Thyroid gland (tissue), 4 donors: ENCODE measurements at regions not wholly inside any gene's neighbourhood (a gene's known extent, or its start where the extent isn't known, plus 50 kb on each side); places are given as distances from the start of the nearest gene placed in this dataset.

ENCODE experiments used
- POLR2A ChIP-seq, 2 donors: fragments of 450-650 bp; IDR thresholded peaks; one replicate each; pipeline ENCODE4 v1.6.1; 2017; ENCODE audit warnings: antibody characterized with exemption in 2 of 2, mild to moderate bottlenecking in 2 of 2, moderate library complexity in 1 of 2
- TF ChIP-seq, protein P1 (sequence below), 6 experiments: fragments of 200-600 bp in 3 of 6; fragments of 450-650 bp in 3 of 6; sonication (generic) in 3 of 6; IDR thresholded peaks; one replicate each; pipeline ENCODE4 v1.5.1; 2016 to 2019; ENCODE audit warnings: antibody characterized with exemption in 6 of 6, mild to moderate bottlenecking in 2 of 6, inconsistent platforms in 1 of 6, moderate library complexity in 1 of 6

DNA sequence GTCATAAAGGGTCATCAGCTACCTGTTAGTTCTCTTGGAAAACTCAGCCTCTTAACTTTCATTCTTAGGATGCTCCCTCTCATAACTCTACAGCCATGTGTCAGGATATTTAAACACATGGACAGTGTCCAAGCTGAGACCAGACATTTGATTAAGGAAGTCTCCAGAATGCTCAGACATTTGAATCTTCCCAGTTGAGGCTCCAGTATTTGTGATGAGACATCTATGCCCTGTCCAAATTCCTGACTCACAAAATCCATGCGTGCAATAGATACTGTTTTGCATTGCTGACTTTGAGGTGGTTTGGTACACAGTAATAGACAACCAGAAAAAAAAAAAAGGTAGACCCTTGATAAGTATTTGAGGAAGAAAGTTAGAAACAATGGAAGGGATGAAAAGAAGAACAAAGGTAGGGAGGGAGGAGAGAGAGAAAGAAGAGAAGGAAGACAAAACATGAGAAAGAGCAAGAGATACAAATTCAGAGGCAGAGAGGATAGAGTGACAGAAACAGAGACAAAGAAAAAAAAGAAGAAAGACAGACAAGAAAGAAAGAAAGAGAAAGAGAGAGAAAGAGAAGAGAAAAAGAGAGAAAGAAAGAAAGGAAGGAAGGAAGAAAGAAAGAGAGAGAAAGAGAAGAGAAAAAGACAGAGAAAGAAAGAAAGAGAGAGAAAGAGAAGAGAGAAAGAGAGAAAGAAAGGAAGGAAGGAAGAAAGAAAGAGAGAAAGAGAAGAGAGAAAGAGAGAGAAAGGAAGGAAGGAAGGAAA lies 275.5 kb upstream of the PRMT6 start:
- TF ChIP-seq, protein P1, sequence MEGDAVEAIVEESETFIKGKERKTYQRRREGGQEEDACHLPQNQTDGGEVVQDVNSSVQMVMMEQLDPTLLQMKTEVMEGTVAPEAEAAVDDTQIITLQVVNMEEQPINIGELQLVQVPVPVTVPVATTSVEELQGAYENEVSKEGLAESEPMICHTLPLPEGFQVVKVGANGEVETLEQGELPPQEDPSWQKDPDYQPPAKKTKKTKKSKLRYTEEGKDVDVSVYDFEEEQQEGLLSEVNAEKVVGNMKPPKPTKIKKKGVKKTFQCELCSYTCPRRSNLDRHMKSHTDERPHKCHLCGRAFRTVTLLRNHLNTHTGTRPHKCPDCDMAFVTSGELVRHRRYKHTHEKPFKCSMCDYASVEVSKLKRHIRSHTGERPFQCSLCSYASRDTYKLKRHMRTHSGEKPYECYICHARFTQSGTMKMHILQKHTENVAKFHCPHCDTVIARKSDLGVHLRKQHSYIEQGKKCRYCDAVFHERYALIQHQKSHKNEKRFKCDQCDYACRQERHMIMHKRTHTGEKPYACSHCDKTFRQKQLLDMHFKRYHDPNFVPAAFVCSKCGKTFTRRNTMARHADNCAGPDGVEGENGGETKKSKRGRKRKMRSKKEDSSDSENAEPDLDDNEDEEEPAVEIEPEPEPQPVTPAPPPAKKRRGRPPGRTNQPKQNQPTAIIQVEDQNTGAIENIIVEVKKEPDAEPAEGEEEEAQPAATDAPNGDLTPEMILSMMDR (IDR thresholded peaks at IDR 0.05), result no peak
- TF ChIP-seq POLR2A (IDR thresholded peaks at IDR 0.05), result no peak
